Spleen (tissue), 11 donors: ENCODE measurements at regions not wholly inside any gene's neighbourhood (a gene's known extent, or its start where the extent isn't known, plus 50 kb on each side); places are given as distances from the start of the nearest gene placed in this dataset.

Source experiments
- DNase-seq: peaks from one replicate; pipeline ENCODE4 v3.0.0-alpha.2; 2020
- H3K27ac ChIP-seq, 8 donors: fragments of 200-600 bp; sonication (generic) in 7 of 8; 1 replicate in 4 of 8; 2 replicates in 4 of 8; pipeline versions ENCODE4 v1.5.0 to v1.8.0; 2016 to 2021; ENCODE audit warnings: inconsistent platforms in 4 of 8, mild to moderate bottlenecking in 4 of 8, moderate library complexity in 1 of 8
- H3K27me3 ChIP-seq, 7 donors: fragments of 200-600 bp; sonication (generic) in 6 of 7; replicated peaks in 1 of 7; 1 replicate in 4 of 7; 2 replicates in 3 of 7; pipeline versions ENCODE4 v1.5.0 to v1.8.0; 2016 to 2021; ENCODE audit warnings: inconsistent platforms in 3 of 7, mild to moderate bottlenecking in 1 of 7
- H3K36me3 ChIP-seq, 6 donors: fragments of 200-600 bp; sonication (generic) in 5 of 6; 1 replicate in 4 of 6; 2 replicates in 2 of 6; pipeline versions ENCODE4 v1.5.0 to v1.8.0; 2016 to 2021; ENCODE audit warnings: inconsistent platforms in 2 of 6
- H3K4me1 ChIP-seq, 6 donors: fragments of 200-600 bp; sonication (generic) in 5 of 6; 1 replicate in 3 of 6; 2 replicates in 3 of 6; pipeline versions ENCODE4 v1.5.0 to v1.8.0; 2016 to 2021; ENCODE audit warnings: inconsistent platforms in 3 of 6
- H3K4me3 ChIP-seq, 8 donors: fragments of 200-600 bp; sonication (generic) in 7 of 8; 1 replicate in 4 of 8; 2 replicates in 4 of 8; pipeline versions ENCODE4 v1.5.0 to v1.8.0; 2016 to 2021; ENCODE audit warnings: inconsistent platforms in 4 of 8, mild to moderate bottlenecking in 4 of 8, moderate library complexity in 2 of 8
- H3K9me3 ChIP-seq, 8 donors: fragments of 200-600 bp; sonication (generic) in 7 of 8; 1 replicate in 4 of 8; 2 replicates in 4 of 8; pipeline versions ENCODE4 v1.5.0 to v1.8.0; 2016 to 2021; ENCODE audit warnings: inconsistent platforms in 4 of 8
- CTCF ChIP-seq, 11 experiments: fragments of 200-600 bp in 7 of 11; fragments of 450-650 bp in 4 of 11; sonication (generic) in 4 of 11; IDR thresholded peaks in 8 of 11; conservative IDR thresholded peaks in 3 of 11; 1 replicate in 7 of 11; 2 replicates in 4 of 11; pipeline versions ENCODE4 v1.4.0 to v1.8.0; 2016 to 2021; ENCODE audit warnings: antibody characterized with exemption in 11 of 11, inconsistent platforms in 4 of 11, mild to moderate bottlenecking in 1 of 11
- POLR2A ChIP-seq, 3 donors: fragments of 450-650 bp; IDR thresholded peaks; one replicate each; pipeline ENCODE4 v1.5.1; 2017; ENCODE audit warnings: antibody characterized with exemption in 3 of 3, mild to moderate bottlenecking in 1 of 3
- POLR2AphosphoS5 ChIP-seq, 3 donors: sonication (generic); formaldehyde crosslinking; IDR thresholded peaks; one replicate each; pipeline ENCODE4 v1.5.1; 2017; ENCODE audit warnings: antibody characterized with exemption in 3 of 3
- WGBS, 5 donors: extraction: QIAGEN DNeasy Blood & Tissue Kit in 3 of 5; methylation state at CpG; one replicate each; pipeline versions ENCODE4 v1.1.5 to v1.1.7; 2013 to 2018; 5-methylcytosine and 5-hydroxymethylcytosine counted together
- intact Hi-C: fragments of 100-400 bp; cut with DNase I; formaldehyde crosslinking; loops from one replicate; pipeline ENCODE4 v1.15.0; 2023; ENCODE audit warnings: low total_unique reads
- donor health status: healthy with polysubstance abuse.
- donor health status: DM: no; HTN: no; CAD: no; lungs with moderate emphysema.
- donor health status: DM: no; HTN: no; CAD: no.
- donor health status: Bipolar disorder and iron deficiency.
- donor health status: healthy.
- donor health status: DM: no; HTN: no; CAD: no.
- donor health status: DM: yes; HTN: yes; CAD: no.

- TF ChIP-seq CTCF (IDR thresholded peaks at IDR 0.05 in 8 of 11, conservative IDR thresholded peaks at IDR 0.05 in 3 of 11) (no peak), POLR2AphosphoS5 (IDR thresholded peaks at IDR 0.05) (no peak), POLR2A (IDR thresholded peaks at IDR 0.05) (no peak)
- H3K4me1 ChIP-seq, result peaks cover 0 to 7% (median 0%) of the 10 kb centered on the region in 6 donors
Observed at GRCh38 chr9:13554626-13555025, 275.1 kb upstream of the MPDZ start.

GRCh38 chr9:13552606-13553215 lies 273.2 kb upstream of the MPDZ start:
- Histone ChIP-seq H3K4me1 (peaks cover 0 to 7% (median 0%) of the 10 kb centered on the region in 6 donors), H3K9me3 (peaks cover 0 to 12% (median 0%) of the 10 kb centered on the region in 8 donors), H3K4me3 (no peak overlapping the region), H3K27me3 (no peaks in the 10 kb centered on the region), H3K36me3 (no peaks in the 10 kb centered on the region), H3K27ac (no peak overlapping the region)
- 80 to 96% (median 88%) methylated on average over 5 of the region's 5 CpGs for WGBS, 5 donors
- intact Hi-C loops, result no loop called here
- no peak for TF ChIP-seq CTCF (IDR thresholded peaks at IDR 0.05 in 8 of 11, conservative IDR thresholded peaks at IDR 0.05 in 3 of 11)
- no peak for TF ChIP-seq POLR2A (IDR thresholded peaks at IDR 0.05)
- no peak for TF ChIP-seq POLR2AphosphoS5 (IDR thresholded peaks at IDR 0.05)
- DNase-seq, result no peak

More at GRCh38 chr9:13554626-13555025, 275.1 kb upstream of the MPDZ start:
- peaks cover 0 to 12% (median 0%) of the 10 kb centered on the region in 8 donors for H3K9me3 ChIP-seq
- no peaks in the 10 kb centered on the region for H3K27me3 ChIP-seq
- no peak overlapping the region for H3K4me3 ChIP-seq
- DNase-seq, result no peak
- no peaks in the 10 kb centered on the region for H3K36me3 ChIP-seq
- no peak overlapping the region for H3K27ac ChIP-seq
- intact Hi-C loops, result no loop called here

- 50 to 88% (median 82%) methylated on average over 2 of the region's 2 CpGs for WGBS, 5 donors
- intact Hi-C loops, result no loop called here
- H3K4me1 ChIP-seq, result no peaks in the 10 kb centered on the region
Observed at GRCh38 chr9:13550519-13550918, 271.0 kb upstream of the MPDZ start.

GRCh38 chr9:13548535-13548934 lies 269.0 kb upstream of the MPDZ start:
- 74 to 93% (median 85%) methylated on average over 1 of the region's 1 CpG for WGBS, 5 donors
- H3K4me1 ChIP-seq, result no peaks in the 10 kb centered on the region
- no peak overlapping the region for H3K27ac ChIP-seq
- intact Hi-C loops, result no loop called here
- no peaks in the 10 kb centered on the region for H3K36me3 ChIP-seq
- DNase-seq, result no peak
- H3K4me3 ChIP-seq, result no peak overlapping the region
- peaks cover 0 to 12% (median 0%) of the 10 kb centered on the region in 8 donors for H3K9me3 ChIP-seq
- TF ChIP-seq POLR2A (IDR thresholded peaks at IDR 0.05) (no peak), CTCF (IDR thresholded peaks at IDR 0.05 in 8 of 11, conservative IDR thresholded peaks at IDR 0.05 in 3 of 11) (no peak), POLR2AphosphoS5 (IDR thresholded peaks at IDR 0.05) (no peak)
- H3K27me3 ChIP-seq, result no peaks in the 10 kb centered on the region

More at GRCh38 chr9:13550519-13550918, 271.0 kb upstream of the MPDZ start:
- peaks cover 0 to 12% (median 0%) of the 10 kb centered on the region in 8 donors for H3K9me3 ChIP-seq
- no peak for TF ChIP-seq POLR2AphosphoS5 (IDR thresholded peaks at IDR 0.05)
- TF ChIP-seq CTCF (IDR thresholded peaks at IDR 0.05 in 8 of 11, conservative IDR thresholded peaks at IDR 0.05 in 3 of 11), result no peak
- no peak for TF ChIP-seq POLR2A (IDR thresholded peaks at IDR 0.05)
- no peaks in the 10 kb centered on the region for H3K27me3 ChIP-seq
- no peaks in the 10 kb centered on the region for H3K36me3 ChIP-seq
- no peak for DNase-seq
- H3K4me3 ChIP-seq, result no peak overlapping the region
- no peak overlapping the region for H3K27ac ChIP-seq
